ENCODE measurements at regions not wholly inside any gene's neighbourhood (a gene's known extent, or its start where the extent isn't known, plus 50 kb on each side); places are given as distances from the start of the nearest gene placed in this dataset.

DNA sequence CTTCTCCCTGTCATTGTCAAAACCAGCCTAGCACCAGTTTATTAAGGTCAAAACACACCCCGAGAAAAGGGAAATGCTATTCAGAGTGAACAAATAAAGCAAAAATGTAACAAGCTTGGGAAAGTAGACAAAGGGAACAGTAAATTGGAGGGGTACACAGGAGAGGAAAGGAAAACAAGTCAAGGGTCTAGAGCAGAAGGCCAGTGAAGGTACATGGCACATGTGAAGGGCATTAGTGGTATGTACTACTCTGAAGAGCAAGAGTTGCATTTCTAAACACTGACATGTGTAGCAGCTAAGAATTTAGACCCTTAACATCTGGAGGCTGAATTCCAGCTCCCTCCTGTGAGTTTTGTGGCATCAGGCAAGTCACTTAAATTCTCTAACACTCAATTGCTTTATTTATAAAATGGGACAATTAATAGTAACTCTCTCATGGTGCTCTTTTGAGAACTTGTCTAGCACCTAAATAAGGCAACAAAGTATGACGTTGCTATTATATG lies 244.3 kb upstream of the ADAMTS9 start:
- TF ChIP-seq, protein P1, sequence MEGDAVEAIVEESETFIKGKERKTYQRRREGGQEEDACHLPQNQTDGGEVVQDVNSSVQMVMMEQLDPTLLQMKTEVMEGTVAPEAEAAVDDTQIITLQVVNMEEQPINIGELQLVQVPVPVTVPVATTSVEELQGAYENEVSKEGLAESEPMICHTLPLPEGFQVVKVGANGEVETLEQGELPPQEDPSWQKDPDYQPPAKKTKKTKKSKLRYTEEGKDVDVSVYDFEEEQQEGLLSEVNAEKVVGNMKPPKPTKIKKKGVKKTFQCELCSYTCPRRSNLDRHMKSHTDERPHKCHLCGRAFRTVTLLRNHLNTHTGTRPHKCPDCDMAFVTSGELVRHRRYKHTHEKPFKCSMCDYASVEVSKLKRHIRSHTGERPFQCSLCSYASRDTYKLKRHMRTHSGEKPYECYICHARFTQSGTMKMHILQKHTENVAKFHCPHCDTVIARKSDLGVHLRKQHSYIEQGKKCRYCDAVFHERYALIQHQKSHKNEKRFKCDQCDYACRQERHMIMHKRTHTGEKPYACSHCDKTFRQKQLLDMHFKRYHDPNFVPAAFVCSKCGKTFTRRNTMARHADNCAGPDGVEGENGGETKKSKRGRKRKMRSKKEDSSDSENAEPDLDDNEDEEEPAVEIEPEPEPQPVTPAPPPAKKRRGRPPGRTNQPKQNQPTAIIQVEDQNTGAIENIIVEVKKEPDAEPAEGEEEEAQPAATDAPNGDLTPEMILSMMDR (IDR thresholded peaks at IDR 0.05): no peak
- TF ChIP-seq POLR2A (IDR thresholded peaks at IDR 0.05): no peak

All from thyroid gland (tissue), 4 donors.